Activated B cell treated with CpG ODN at 0.5 μM for 24 hours (primary cell): ENCODE measurements at regions not wholly inside any gene's neighbourhood (a gene's known extent, or its start where the extent isn't known, plus 50 kb on each side); places are given as distances from the start of the nearest gene placed in this dataset.

Source experiments
- ATAC-seq: fragments of 200-7000 bp; cut with Tn5 transposase; one replicate; pipeline ENCODE4 v1.10.0; 2021; ENCODE audit warnings: low read depth, mild to moderate bottlenecking, moderate library complexity
- CTCF ChIA-PET: fragments of 350-600 bp; sonication (Branson Sonifier 250); formaldehyde crosslinking; loops from one replicate; lab custom pipeline; 2021; ENCODE audit warnings: antibody characterized with exemption; lab: Charles Lee
- POLR2A ChIA-PET: fragments of 350-600 bp; sonication (Branson Sonifier 250); formaldehyde crosslinking; loops from one replicate; lab custom pipeline; 2021; ENCODE audit warnings: antibody characterized with exemption; lab: Charles Lee
- DNase-seq: peaks from one replicate; pipeline ENCODE4 v3.0.0; 2022
- H3K27ac Mint-ChIP-seq: one replicate; pipeline ENCODE4 v1.8.0; 2020; ENCODE audit warnings: mixed read lengths
- H3K27me3 Mint-ChIP-seq: one replicate; pipeline ENCODE4 v1.8.0; 2021; ENCODE audit warnings: mixed read lengths
- H3K36me3 Mint-ChIP-seq: one replicate; pipeline ENCODE4 v1.8.0; 2021; ENCODE audit warnings: low read depth, mixed read lengths
- H3K4me1 Mint-ChIP-seq: one replicate; pipeline ENCODE4 v1.8.0; 2021; ENCODE audit warnings: mixed read lengths
- H3K4me3 Mint-ChIP-seq: one replicate; pipeline ENCODE4 v1.8.0; 2020; ENCODE audit warnings: mild to moderate bottlenecking, mixed read lengths
- H3K9me3 Mint-ChIP-seq: one replicate; pipeline ENCODE4 v1.8.0; 2020; ENCODE audit warnings: mixed read lengths
- intact Hi-C: fragments of 100-400 bp; cut with micrococcal nuclease; formaldehyde crosslinking; loops from one replicate; pipeline ENCODE4 v1.15.1; 2024
- TF ChIP-seq, protein P1 (sequence below): fragments of 200-600 bp; IDR thresholded peaks from one replicate; pipeline ENCODE4 v1.8.0; 2022; ENCODE audit warnings: antibody characterized with exemption, mild to moderate bottlenecking

GRCh38 chr17:72424505-72425117, 303.8 kb downstream of the SOX9 start:
- DNase-seq (no peak), ATAC-seq (no peak)
- Mint-ChIP-seq H3K9me3 (no peaks in the 10 kb centered on the region), H3K4me1 (peaks cover 53% of the 10 kb centered on the region), H3K27me3 (no peaks in the 10 kb centered on the region), H3K4me3 (no peak overlapping the region), H3K36me3 (no peaks in the 10 kb centered on the region), H3K27ac (peak overlapping the region; percentile 13)
- ChIA-PET CTCF (no interaction called here), POLR2A (no interaction called here)
- intact Hi-C loops = loop anchor here (10.0 kb wide), 1 partner anchor 770 kb away; the partner anchor contains the start of gene COG1
- TF ChIP-seq, protein P1, sequence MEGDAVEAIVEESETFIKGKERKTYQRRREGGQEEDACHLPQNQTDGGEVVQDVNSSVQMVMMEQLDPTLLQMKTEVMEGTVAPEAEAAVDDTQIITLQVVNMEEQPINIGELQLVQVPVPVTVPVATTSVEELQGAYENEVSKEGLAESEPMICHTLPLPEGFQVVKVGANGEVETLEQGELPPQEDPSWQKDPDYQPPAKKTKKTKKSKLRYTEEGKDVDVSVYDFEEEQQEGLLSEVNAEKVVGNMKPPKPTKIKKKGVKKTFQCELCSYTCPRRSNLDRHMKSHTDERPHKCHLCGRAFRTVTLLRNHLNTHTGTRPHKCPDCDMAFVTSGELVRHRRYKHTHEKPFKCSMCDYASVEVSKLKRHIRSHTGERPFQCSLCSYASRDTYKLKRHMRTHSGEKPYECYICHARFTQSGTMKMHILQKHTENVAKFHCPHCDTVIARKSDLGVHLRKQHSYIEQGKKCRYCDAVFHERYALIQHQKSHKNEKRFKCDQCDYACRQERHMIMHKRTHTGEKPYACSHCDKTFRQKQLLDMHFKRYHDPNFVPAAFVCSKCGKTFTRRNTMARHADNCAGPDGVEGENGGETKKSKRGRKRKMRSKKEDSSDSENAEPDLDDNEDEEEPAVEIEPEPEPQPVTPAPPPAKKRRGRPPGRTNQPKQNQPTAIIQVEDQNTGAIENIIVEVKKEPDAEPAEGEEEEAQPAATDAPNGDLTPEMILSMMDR = no peak

- H3K36me3 Mint-ChIP-seq = no peaks in the 10 kb centered on the region
- H3K27me3 Mint-ChIP-seq = no peaks in the 10 kb centered on the region
- H3K4me1 Mint-ChIP-seq = peaks cover 46% of the 10 kb centered on the region
- TF ChIP-seq, protein P1 = no peak
- no peak overlapping the region for H3K27ac Mint-ChIP-seq
- no peaks in the 10 kb centered on the region for H3K9me3 Mint-ChIP-seq
- ChIA-PET CTCF (no interaction called here), POLR2A (no interaction called here)
- H3K4me3 Mint-ChIP-seq = no peak overlapping the region
- intact Hi-C loops = loop anchor here (10.0 kb wide), 1 partner anchor 770 kb away; the partner anchor contains the start of gene COG1
- DNase-seq (no peak), ATAC-seq (no peak)
Observed at GRCh38 chr17:72425133-72425793, 304.4 kb downstream of the SOX9 start.

DNA sequence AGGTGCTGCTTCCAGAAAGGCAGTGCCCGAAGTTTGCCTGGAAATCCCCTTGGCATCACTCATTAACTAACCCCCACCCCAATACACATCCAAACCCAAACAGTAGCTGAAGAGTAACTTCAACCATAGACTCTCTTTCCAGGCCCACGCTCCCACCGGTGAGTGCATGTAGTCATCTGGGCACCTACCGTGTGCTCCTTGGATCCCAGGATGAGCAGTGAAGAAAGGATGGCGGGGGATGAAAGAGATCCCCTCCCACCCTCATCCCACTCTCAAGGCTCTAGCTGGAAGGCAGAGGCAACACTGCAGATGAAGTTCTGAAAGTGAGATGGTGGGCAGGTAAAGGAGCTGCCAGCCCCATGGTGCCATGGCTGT, 305.0 kb downstream of the SOX9 start:
- no peak overlapping the region for H3K4me3 Mint-ChIP-seq
- H3K27me3 Mint-ChIP-seq = no peaks in the 10 kb centered on the region
- no peaks in the 10 kb centered on the region for H3K36me3 Mint-ChIP-seq
- ATAC-seq (no peak), DNase-seq (no peak)
- POLR2A ChIA-PET = no interaction called here
- H3K9me3 Mint-ChIP-seq = no peaks in the 10 kb centered on the region
- intact Hi-C loops = loop anchor here (10.0 kb wide), 1 partner anchor 769 kb away; the partner anchor contains the start of gene COG1
- CTCF ChIA-PET = no interaction called here
- TF ChIP-seq, protein P1 = no peak
- no peak overlapping the region for H3K27ac Mint-ChIP-seq
- peaks cover 41% of the 10 kb centered on the region for H3K4me1 Mint-ChIP-seq

DNA sequence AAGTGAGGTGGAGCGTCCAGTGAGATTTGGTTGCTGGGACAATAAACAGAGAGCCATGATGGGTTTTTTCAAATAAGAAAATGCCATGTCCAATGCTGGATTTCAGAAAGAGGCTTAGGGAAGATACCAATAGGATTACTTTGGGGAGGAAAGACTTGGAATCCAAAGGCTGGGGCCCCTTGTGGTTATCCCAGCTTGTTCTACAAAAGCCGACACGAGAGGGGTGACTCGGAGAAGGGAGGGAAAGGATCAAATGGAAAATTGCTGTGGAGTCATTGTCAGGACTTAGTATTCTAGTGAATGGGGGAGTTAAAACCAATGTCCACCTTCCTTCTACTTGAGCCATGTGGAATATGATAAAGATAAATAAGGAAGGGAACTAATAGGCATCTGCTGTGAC, 305.5 kb downstream of the SOX9 start:
- TF ChIP-seq, protein P1 = no peak
- H3K9me3 Mint-ChIP-seq = no peaks in the 10 kb centered on the region
- ATAC-seq = no peak
- H3K4me1 Mint-ChIP-seq = peaks cover 36% of the 10 kb centered on the region
- H3K36me3 Mint-ChIP-seq = no peaks in the 10 kb centered on the region
- no peak overlapping the region for H3K4me3 Mint-ChIP-seq
- intact Hi-C loops = loop anchor here (10.0 kb wide), 1 partner anchor 768 kb away; the partner anchor contains the start of gene COG1
- H3K27ac Mint-ChIP-seq = no peak overlapping the region
- POLR2A ChIA-PET = no interaction called here
- DNase-seq = no peak
- no peaks in the 10 kb centered on the region for H3K27me3 Mint-ChIP-seq
- CTCF ChIA-PET = no interaction called here

DNA sequence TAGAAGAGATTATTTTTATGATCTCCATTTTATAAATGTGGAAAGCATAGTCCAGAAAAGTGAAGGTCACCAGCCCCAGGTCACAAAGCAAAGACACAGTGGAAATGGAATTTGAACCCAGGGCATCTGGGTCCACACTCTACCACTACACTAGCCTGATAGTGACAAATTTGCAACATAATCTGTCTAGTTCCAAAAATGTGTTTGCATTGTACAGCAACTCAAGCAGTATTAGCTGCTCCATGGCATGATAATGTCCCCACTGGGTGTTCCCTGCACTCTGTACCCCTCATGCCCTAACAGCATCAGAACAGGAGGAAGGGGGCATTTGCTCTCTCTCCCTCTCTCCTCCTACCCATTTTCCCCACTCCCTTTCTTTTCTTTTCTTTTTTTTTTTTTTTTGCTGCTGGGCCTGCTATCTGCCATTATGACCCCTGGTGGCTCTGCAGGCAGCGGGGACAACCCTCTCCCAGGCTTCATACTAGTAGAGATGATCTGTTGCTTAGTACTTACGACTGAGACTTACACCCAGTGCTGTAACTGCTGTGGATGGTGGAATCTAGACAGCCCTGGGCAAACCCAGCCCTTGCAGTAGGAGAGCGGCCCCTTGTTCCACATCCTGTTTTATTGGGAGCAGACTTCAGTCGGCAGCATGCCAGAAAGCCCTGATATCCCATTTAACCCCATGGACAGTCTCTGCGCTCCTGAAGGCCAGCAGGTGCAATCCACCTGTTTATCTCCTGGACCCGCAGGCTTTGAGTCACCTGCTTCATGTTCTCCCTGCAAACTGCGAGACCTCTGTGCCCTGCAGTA, 306.3 kb downstream of the SOX9 start:
- H3K4me1 Mint-ChIP-seq = peaks cover 29% of the 10 kb centered on the region
- no peak overlapping the region for H3K27ac Mint-ChIP-seq
- no peaks in the 10 kb centered on the region for H3K36me3 Mint-ChIP-seq
- intact Hi-C loops = loop anchor here (10.0 kb wide), 1 partner anchor 768 kb away; the partner anchor contains the start of gene COG1
- TF ChIP-seq, protein P1 = no peak
- no peaks in the 10 kb centered on the region for H3K27me3 Mint-ChIP-seq
- H3K4me3 Mint-ChIP-seq = no peak overlapping the region
- POLR2A ChIA-PET = no interaction called here
- ATAC-seq = no peak
- CTCF ChIA-PET = no interaction called here
- DNase-seq = no peak
- no peaks in the 10 kb centered on the region for H3K9me3 Mint-ChIP-seq
